Activated T-helper 1 cell treated with anti-CD3 and anti-CD28 coated beads, Interleukin-12 subunit alpha, Interleukin-12 subunit beta, Interleukin-2, Interleukin-4 antibody, amounts not matched to agents 30 ng/mL and 10 ng/mL and 1 ng/mL, durations not matched to agents 14 hours and 24 hours and 36 hours (primary cell): ENCODE measurements at regions not wholly inside any gene's neighbourhood (a gene's known extent, or its start where the extent isn't known, plus 50 kb on each side); places are given as distances from the start of the nearest gene placed in this dataset.
"Not testable (repeated sequence)": the region's sequence is repeated elsewhere in the genome, so short reads cannot be mapped to it uniquely, and the experiment has no call there.

ENCODE experiments used
- DNase-seq: peaks from one replicate; pipeline ENCODE4 v3.0.0; 2021; ENCODE audit warnings: low spot score
- H3K27ac Mint-ChIP-seq: one replicate; pipeline ENCODE4 v1.8.0; 2021; ENCODE audit warnings: mild to moderate bottlenecking, mixed read lengths
- H3K27me3 Mint-ChIP-seq: one replicate; pipeline ENCODE4 v1.8.0; 2022; ENCODE audit warnings: mild to moderate bottlenecking, moderate library complexity, mixed read lengths; ENCODE audit not compliant: insufficient read depth
- H3K36me3 Mint-ChIP-seq: one replicate; pipeline ENCODE4 v1.8.0; 2021; ENCODE audit warnings: low read depth, mixed read lengths
- H3K4me1 Mint-ChIP-seq: one replicate; pipeline ENCODE4 v1.8.0; 2021; ENCODE audit warnings: low read depth, mixed read lengths
- H3K4me3 Mint-ChIP-seq: one replicate; pipeline ENCODE4 v1.8.0; 2021; ENCODE audit warnings: mild to moderate bottlenecking, moderate library complexity, mixed read lengths
- H3K9me3 Mint-ChIP-seq: one replicate; pipeline ENCODE4 v1.8.0; 2021; ENCODE audit warnings: mixed read lengths
- intact Hi-C: fragments of 100-400 bp; cut with micrococcal nuclease; formaldehyde crosslinking; loops from one replicate; pipeline ENCODE4 v1.15.1; 2024

- intact Hi-C loops = no loop called here
- peaks cover 7% of the 10 kb centered on the region for H3K27me3 Mint-ChIP-seq
- DNase-seq = no peak
- no peak overlapping the region for H3K4me3 Mint-ChIP-seq
- H3K9me3 Mint-ChIP-seq = peaks cover 3% of the 10 kb centered on the region
- H3K4me1 Mint-ChIP-seq = peaks cover 6% of the 10 kb centered on the region
- H3K27ac Mint-ChIP-seq = no peak overlapping the region
- H3K36me3 Mint-ChIP-seq = no peaks in the 10 kb centered on the region
These were observed 174.6 kb downstream of the FAM174A start for GRCh38 chr5:100709771-100710170.

GRCh38 chr5:100714780-100715179, 179.6 kb downstream of the FAM174A start:
- H3K9me3 Mint-ChIP-seq, intact Hi-C loops, H3K4me3 Mint-ChIP-seq: not testable (repeated sequence)

DNA sequence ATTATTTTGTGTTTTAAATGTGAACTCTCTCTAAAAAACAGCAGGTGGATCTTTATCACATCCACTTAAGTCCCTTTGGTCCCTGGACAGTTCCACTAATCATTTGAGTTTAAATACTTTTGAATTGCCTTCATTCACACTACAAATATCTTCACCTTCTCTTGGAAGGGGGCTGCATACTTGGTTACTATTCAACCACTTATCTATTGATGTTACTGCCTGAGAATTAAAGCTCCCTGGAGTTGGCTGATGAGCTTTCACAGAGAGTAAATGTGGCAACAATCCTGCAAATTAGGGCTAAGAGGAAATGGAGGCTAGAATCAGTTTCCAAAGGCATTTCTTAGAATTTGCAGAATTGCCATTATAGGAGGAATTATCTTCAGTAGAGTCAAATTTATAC, 180.4 kb downstream of the ST8SIA4 start:
- Mint-ChIP-seq H3K4me3 (no peak overlapping the region), H3K27me3 (peaks cover 5% of the 10 kb centered on the region), H3K27ac (no peak overlapping the region), H3K4me1 (no peaks in the 10 kb centered on the region), H3K9me3 (no peaks in the 10 kb centered on the region), H3K36me3 (no peaks in the 10 kb centered on the region)
- intact Hi-C loops = no loop called here
- no peak for DNase-seq

More at GRCh38 chr5:100714780-100715179, 179.6 kb downstream of the FAM174A start:
- H3K4me1 Mint-ChIP-seq, H3K27me3 Mint-ChIP-seq, DNase-seq, H3K36me3 Mint-ChIP-seq, H3K27ac Mint-ChIP-seq: not testable (repeated sequence)

- Mint-ChIP-seq H3K27me3 (peaks cover 5% of the 10 kb centered on the region), H3K36me3 (no peaks in the 10 kb centered on the region), H3K9me3 (no peaks in the 10 kb centered on the region), H3K4me1 (no peaks in the 10 kb centered on the region), H3K27ac (no peak overlapping the region), H3K4me3 (no peak overlapping the region)
- intact Hi-C loops = no loop called here
- no peak for DNase-seq
These were observed 179.9 kb downstream of the ST8SIA4 start for GRCh38 chr5:100723229-100723628.

- Mint-ChIP-seq H3K4me1 (no peaks in the 10 kb centered on the region), H3K4me3 (no peak overlapping the region), H3K27ac (no peak overlapping the region), H3K27me3 (peaks cover 2% of the 10 kb centered on the region), H3K36me3 (no peaks in the 10 kb centered on the region), H3K9me3 (no peaks in the 10 kb centered on the region)
- no peak for DNase-seq
- intact Hi-C loops = no loop called here
These were observed 177.0 kb downstream of the ST8SIA4 start for GRCh38 chr5:100726116-100726515.

DNA sequence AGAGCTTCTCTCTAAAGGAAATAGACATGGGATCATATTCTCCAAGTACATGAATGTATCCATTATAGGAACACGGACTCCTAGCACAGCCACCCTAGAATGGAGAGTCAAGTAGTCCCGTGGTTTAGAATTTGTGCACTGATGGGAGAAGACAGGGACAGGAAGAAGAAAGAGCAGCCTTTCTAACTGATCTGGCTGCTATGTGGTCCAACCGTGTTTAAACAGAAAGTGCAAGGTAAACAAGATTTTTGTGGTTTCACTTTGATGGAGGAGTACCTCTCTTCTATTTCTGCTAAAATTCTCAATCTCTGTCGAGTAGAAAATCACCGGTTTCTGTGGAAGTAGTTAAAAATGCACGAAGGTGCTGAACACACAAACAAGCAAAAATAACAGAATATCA, 171.3 kb downstream of the ST8SIA4 start:
- Mint-ChIP-seq H3K9me3 (no peaks in the 10 kb centered on the region), H3K4me1 (peaks cover 14% of the 10 kb centered on the region), H3K27ac (peak overlapping the region; percentile 81), H3K36me3 (no peaks in the 10 kb centered on the region), H3K4me3 (peak overlapping the region; percentile 71), H3K27me3 (no peaks in the 10 kb centered on the region)
- DNase-seq = peak; percentile 20
- intact Hi-C loops = loop anchor here (2.0 to 5.0 kb wide), 3 partner anchors 51 to 199 kb away; partner anchors contain the start of gene ST8SIA4

- peaks cover 11% of the 10 kb centered on the region for H3K4me1 Mint-ChIP-seq
These were observed 156.4 kb downstream of the ST8SIA4 start for GRCh38 chr5:100746730-100747129.

GRCh38 chr5:100749771-100750284, 153.3 kb downstream of the ST8SIA4 start:
- no peaks in the 10 kb centered on the region for H3K9me3 Mint-ChIP-seq
- H3K4me1 Mint-ChIP-seq = peaks cover 11% of the 10 kb centered on the region
- intact Hi-C loops = no loop called here
- no peak overlapping the region for H3K27ac Mint-ChIP-seq
- no peaks in the 10 kb centered on the region for H3K36me3 Mint-ChIP-seq
- no peak for DNase-seq
- H3K4me3 Mint-ChIP-seq = no peak overlapping the region
- peaks cover 20% of the 10 kb centered on the region for H3K27me3 Mint-ChIP-seq

More at GRCh38 chr5:100746730-100747129, 156.4 kb downstream of the ST8SIA4 start:
- peak overlapping the region; percentile 24 for H3K4me3 Mint-ChIP-seq
- peaks cover 14% of the 10 kb centered on the region for H3K27me3 Mint-ChIP-seq
- no peak for DNase-seq
- no peaks in the 10 kb centered on the region for H3K9me3 Mint-ChIP-seq
- no peak overlapping the region for H3K27ac Mint-ChIP-seq
- intact Hi-C loops = no loop called here
- no peaks in the 10 kb centered on the region for H3K36me3 Mint-ChIP-seq

DNA sequence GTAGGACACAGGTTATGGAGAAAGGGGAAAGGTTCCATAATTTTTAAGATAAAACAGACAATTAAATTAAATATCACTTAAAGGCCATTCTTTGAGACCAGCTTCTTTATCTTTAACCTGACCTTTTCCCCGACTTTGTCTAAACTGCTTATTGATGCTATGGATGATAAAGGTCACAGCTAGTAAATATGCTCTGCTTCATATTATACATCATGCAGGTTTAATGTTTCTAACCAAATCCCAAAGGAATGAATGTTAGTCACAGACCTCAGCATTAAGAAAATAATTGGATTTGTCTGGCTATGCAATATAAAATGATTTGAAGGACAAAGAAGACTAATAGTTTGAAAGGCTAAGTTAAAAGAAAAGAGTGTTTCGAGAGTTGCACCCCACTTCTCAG, 147.6 kb downstream of the ST8SIA4 start:
- H3K27ac Mint-ChIP-seq = no peak overlapping the region
- peaks cover 4% of the 10 kb centered on the region for H3K4me1 Mint-ChIP-seq
- no peak overlapping the region for H3K4me3 Mint-ChIP-seq
- no peaks in the 10 kb centered on the region for H3K36me3 Mint-ChIP-seq
- peaks cover 36% of the 10 kb centered on the region for H3K27me3 Mint-ChIP-seq
- H3K9me3 Mint-ChIP-seq = no peaks in the 10 kb centered on the region
- intact Hi-C loops = no loop called here
- no peak for DNase-seq
